Left hindlimb (tissue), 1 donor: ENCODE measurements at regions not wholly inside any gene's neighbourhood (a gene's known extent, or its start where the extent isn't known, plus 50 kb on each side); places are given as distances from the start of the nearest gene placed in this dataset.
"Not testable (repeated sequence)": the region's sequence is repeated elsewhere in the genome, so short reads cannot be mapped to it uniquely, and the experiment has no call there.

Source experiments
- DNase-seq: peaks from one replicate; pipeline ENCODE4 v3.0.0-alpha.2; 2018

- not testable (repeated sequence) for DNase-seq
These were observed 63.8 kb upstream of the ARRDC3 start for GRCh38 chr5:91446880-91447279.

GRCh38 chr5:91443761-91444467 is 60.8 kb upstream of the ARRDC3 start:
- DNase-seq, result no peak

- no peak for DNase-seq
These were observed 59.9 kb upstream of the ARRDC3 start for GRCh38 chr5:91443023-91443422.

GRCh38 chr5:91441082-91441481 is 58.0 kb upstream of the ARRDC3 start:
- no peak for DNase-seq

- DNase-seq, result no peak
These were observed 55.8 kb upstream of the ARRDC3 start for GRCh38 chr5:91438871-91439270.

- no peak for DNase-seq
These were observed 53.1 kb upstream of the ARRDC3 start for GRCh38 chr5:91436241-91436640.

- DNase-seq, result no peak
These were observed 51.2 kb upstream of the ARRDC3 start for GRCh38 chr5:91434348-91434747.

GRCh38 chr5:91433861-91434260 is 50.7 kb upstream of the ARRDC3 start:
- DNase-seq, result no peak
